Activated CD4-positive, CD25-positive, alpha-beta regulatory T cell treated with anti-CD3 and anti-CD28 coated beads, Interleukin-2, amount 50 U/mL, for 24 hours (primary cell): ENCODE measurements at regions not wholly inside any gene's neighbourhood (a gene's known extent, or its start where the extent isn't known, plus 50 kb on each side); places are given as distances from the start of the nearest gene placed in this dataset.
A peak's percentile ranks its signal among the peaks of the same experiment; 100 is the strongest.

Experiments used
- ATAC-seq, 2 donors: fragments of 150-1000 bp; cut with Tn5 transposase; one replicate each; pipeline ENCODE4 v1.10.0; 2021; ENCODE audit warnings: mild to moderate bottlenecking in 1 of 2, moderate library complexity in 1 of 2

GRCh38 chr4:1523907-1524636 lies 117.8 kb upstream of the NKX1-1 start:
- no peak for ATAC-seq

GRCh38 chr4:1523506-1523905 lies 117.3 kb upstream of the NKX1-1 start:
- ATAC-seq: no peak

- no peak for ATAC-seq
Observed at GRCh38 chr4:1523033-1523432, 116.8 kb upstream of the NKX1-1 start.

GRCh38 chr4:1522606-1523005 lies 116.4 kb upstream of the NKX1-1 start:
- no peak for ATAC-seq

GRCh38 chr4:1521821-1522361 lies 115.6 kb upstream of the NKX1-1 start:
- ATAC-seq: no peak

GRCh38 chr4:1520795-1521576 lies 114.7 kb upstream of the NKX1-1 start:
- ATAC-seq: peak in 1 of 2 donors; percentile 44

- ATAC-seq: no peak
Observed at GRCh38 chr4:1519787-1520661, 113.8 kb upstream of the NKX1-1 start.

GRCh38 chr4:1518997-1519700 lies 112.9 kb upstream of the NKX1-1 start:
- ATAC-seq: no peak

GRCh38 chr4:1517592-1518411 lies 111.6 kb upstream of the NKX1-1 start:
- no peak for ATAC-seq

- ATAC-seq: no peak
Observed at GRCh38 chr4:1516881-1517480, 110.7 kb upstream of the NKX1-1 start.

- no peak for ATAC-seq
Observed at GRCh38 chr4:1516261-1516660, 110.0 kb upstream of the NKX1-1 start.

GRCh38 chr4:1515763-1516162 lies 109.5 kb upstream of the NKX1-1 start:
- ATAC-seq: no peak

GRCh38 chr4:1515156-1515555 lies 108.9 kb upstream of the NKX1-1 start:
- ATAC-seq: no peak

- ATAC-seq: no peak
Observed at GRCh38 chr4:1514612-1515011, 108.4 kb upstream of the NKX1-1 start.

GRCh38 chr4:1513936-1514483 lies 107.8 kb upstream of the NKX1-1 start:
- ATAC-seq: no peak

GRCh38 chr4:1512738-1513660 lies 106.8 kb upstream of the NKX1-1 start:
- ATAC-seq: peak; percentile 50 to 60

- ATAC-seq: no peak
Observed at GRCh38 chr4:1512051-1512737, 106.0 kb upstream of the NKX1-1 start.

- peak; percentile 75 to 89 for ATAC-seq
Observed at GRCh38 chr4:1511441-1512041, 105.3 kb upstream of the NKX1-1 start.
